ENCODE measurements at regions not wholly inside any gene's neighbourhood (a gene's known extent, or its start where the extent isn't known, plus 50 kb on each side); places are given as distances from the start of the nearest gene placed in this dataset.

DNA sequence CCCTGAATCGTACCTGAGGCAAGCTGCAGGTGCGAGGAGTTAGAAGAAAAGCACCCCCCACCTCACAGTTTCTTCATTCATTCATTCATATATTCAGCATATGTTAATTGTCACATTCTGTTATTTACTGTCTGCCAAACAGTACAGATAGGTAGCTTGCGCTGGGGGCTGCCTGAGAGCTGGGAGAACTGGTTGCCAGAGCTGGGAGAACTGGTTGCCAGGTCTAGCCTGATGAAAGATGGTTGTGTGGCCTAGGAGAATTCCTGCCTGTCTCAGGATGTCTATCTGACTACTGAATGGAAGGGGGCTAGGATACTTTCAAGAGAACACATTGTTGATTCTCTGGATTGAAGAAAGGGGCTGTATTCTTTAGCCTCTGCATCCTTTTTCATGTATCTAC is 225.9 kb upstream of the POU3F1 start:
- TF ChIP-seq, protein P1, sequence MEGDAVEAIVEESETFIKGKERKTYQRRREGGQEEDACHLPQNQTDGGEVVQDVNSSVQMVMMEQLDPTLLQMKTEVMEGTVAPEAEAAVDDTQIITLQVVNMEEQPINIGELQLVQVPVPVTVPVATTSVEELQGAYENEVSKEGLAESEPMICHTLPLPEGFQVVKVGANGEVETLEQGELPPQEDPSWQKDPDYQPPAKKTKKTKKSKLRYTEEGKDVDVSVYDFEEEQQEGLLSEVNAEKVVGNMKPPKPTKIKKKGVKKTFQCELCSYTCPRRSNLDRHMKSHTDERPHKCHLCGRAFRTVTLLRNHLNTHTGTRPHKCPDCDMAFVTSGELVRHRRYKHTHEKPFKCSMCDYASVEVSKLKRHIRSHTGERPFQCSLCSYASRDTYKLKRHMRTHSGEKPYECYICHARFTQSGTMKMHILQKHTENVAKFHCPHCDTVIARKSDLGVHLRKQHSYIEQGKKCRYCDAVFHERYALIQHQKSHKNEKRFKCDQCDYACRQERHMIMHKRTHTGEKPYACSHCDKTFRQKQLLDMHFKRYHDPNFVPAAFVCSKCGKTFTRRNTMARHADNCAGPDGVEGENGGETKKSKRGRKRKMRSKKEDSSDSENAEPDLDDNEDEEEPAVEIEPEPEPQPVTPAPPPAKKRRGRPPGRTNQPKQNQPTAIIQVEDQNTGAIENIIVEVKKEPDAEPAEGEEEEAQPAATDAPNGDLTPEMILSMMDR (IDR thresholded peaks at IDR 0.05) = no peak
- no peak for TF ChIP-seq POLR2A (IDR thresholded peaks at IDR 0.05)
